Coronary artery (tissue), 2 donors: ENCODE measurements at regions not wholly inside any gene's neighbourhood (a gene's known extent, or its start where the extent isn't known, plus 50 kb on each side); places are given as distances from the start of the nearest gene placed in this dataset.

ENCODE experiments used
- DNase-seq: peaks from one replicate; pipeline ENCODE4 v3.0.0-alpha.2; 2017; ENCODE audit warnings: low spot score
- H3K27ac ChIP-seq, 2 donors: fragments of 200-600 bp; sonication (generic); one replicate each; pipeline ENCODE4 v1.5.1; 2016 to 2019
- H3K4me3 ChIP-seq: fragments of 200-600 bp; sonication (generic); 2 replicates; pipeline ENCODE4 v1.5.1; 2016; ENCODE audit warnings: mild to moderate bottlenecking, moderate library complexity
- CTCF ChIP-seq: fragments of 200-600 bp; sonication (generic); IDR thresholded peaks from one replicate; pipeline ENCODE4 v1.5.1; 2019; ENCODE audit warnings: antibody characterized with exemption

GRCh38 chr7:142698429-142698828, 50.8 kb upstream of the PRSS1 start:
- Histone ChIP-seq H3K4me3 (no peak overlapping the region), H3K27ac (no peak overlapping the region)
- DNase-seq: no peak
- TF ChIP-seq CTCF: no peak

GRCh38 chr7:142697270-142697669, 52.0 kb upstream of the PRSS1 start:
- DNase-seq: no peak
- TF ChIP-seq CTCF: no peak
- no peak overlapping the region for H3K4me3 ChIP-seq
- no peak overlapping the region for H3K27ac ChIP-seq

GRCh38 chr7:142696456-142697179, 52.7 kb upstream of the PRSS1 start:
- DNase-seq: no peak
- TF ChIP-seq CTCF: no peak
- H3K4me3 ChIP-seq: no peak overlapping the region
- H3K27ac ChIP-seq: no peak overlapping the region

GRCh38 chr7:142693911-142694310, 55.4 kb upstream of the PRSS1 start:
- no peak for TF ChIP-seq CTCF
- DNase-seq: no peak
- Histone ChIP-seq H3K4me3 (no peak overlapping the region), H3K27ac (no peak overlapping the region)

- Histone ChIP-seq H3K27ac (no peak overlapping the region), H3K4me3 (no peak overlapping the region)
- no peak for DNase-seq
- no peak for TF ChIP-seq CTCF
These were observed 58.6 kb upstream of the PRSS1 start for GRCh38 chr7:142690554-142691182.

GRCh38 chr7:142689439-142690120, 59.7 kb upstream of the PRSS1 start:
- DNase-seq: no peak
- no peak for TF ChIP-seq CTCF
- H3K27ac ChIP-seq: no peak overlapping the region
- H3K4me3 ChIP-seq: no peak overlapping the region
